ENCODE measurements at regions not wholly inside any gene's neighbourhood (a gene's known extent, or its start where the extent isn't known, plus 50 kb on each side); places are given as distances from the start of the nearest gene placed in this dataset.
"Not testable (repeated sequence)": the region's sequence is repeated elsewhere in the genome, so short reads cannot be mapped to it uniquely, and the experiment has no call there.

DNA sequence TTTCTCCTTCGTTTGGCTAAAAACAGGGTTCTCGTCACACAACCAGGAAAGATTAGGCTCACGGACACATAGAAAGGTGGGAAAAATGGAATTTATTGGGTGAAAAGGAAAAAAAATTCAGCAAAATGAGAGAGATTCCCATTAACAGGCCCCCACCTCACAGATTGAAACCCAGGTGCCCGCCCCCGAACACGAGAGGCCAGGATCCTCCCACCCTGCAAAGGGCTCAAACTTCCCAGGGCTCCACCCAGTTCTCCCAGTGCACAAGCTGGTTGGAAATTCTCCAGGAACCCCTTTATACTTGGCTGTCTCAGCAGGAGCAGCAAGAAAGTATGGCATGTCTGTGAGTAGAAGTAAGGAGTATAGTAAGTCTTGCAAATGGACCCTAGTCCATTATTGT, 499.7 kb downstream of the RWDD3 start:
- no peaks in the 10 kb centered on the region for H3K36me3 Mint-ChIP-seq
- peaks cover 19% of the 10 kb centered on the region for H3K9me3 Mint-ChIP-seq
- H3K4me3 Mint-ChIP-seq: no peak overlapping the region
- H3K27me3 Mint-ChIP-seq: no peaks in the 10 kb centered on the region
- no peaks in the 10 kb centered on the region for H3K4me1 Mint-ChIP-seq
- H3K27ac Mint-ChIP-seq: no peak overlapping the region

DNA sequence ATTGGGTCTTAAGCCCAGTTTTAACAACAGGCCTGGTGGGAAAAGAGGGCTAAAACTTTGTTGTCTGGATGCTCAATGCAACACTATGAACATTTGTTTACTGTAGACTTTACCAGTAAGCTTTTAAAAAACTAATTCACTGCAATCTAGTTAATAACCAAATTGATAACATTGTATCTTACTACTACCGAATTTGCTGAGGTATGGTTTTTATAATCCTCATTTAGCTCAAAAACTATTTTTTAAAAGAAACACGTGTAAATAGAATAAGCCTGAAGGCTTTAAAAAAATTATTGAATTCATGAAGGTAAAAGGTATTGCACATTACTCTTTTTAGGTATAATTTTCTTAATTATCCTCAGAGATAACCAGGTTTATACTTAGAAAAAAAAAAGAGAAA, 500.6 kb downstream of the RWDD3 start:
- Mint-ChIP-seq H3K4me1 (no peaks in the 10 kb centered on the region), H3K27ac (no peak overlapping the region), H3K27me3 (no peaks in the 10 kb centered on the region), H3K36me3 (no peaks in the 10 kb centered on the region), H3K9me3 (peaks cover 19% of the 10 kb centered on the region), H3K4me3 (no peak overlapping the region)

- no peak overlapping the region for H3K27ac Mint-ChIP-seq
- no peaks in the 10 kb centered on the region for H3K27me3 Mint-ChIP-seq
- H3K4me3 Mint-ChIP-seq: no peak overlapping the region
- no peaks in the 10 kb centered on the region for H3K9me3 Mint-ChIP-seq
- no peaks in the 10 kb centered on the region for H3K4me1 Mint-ChIP-seq
- no peaks in the 10 kb centered on the region for H3K36me3 Mint-ChIP-seq
Observed at GRCh38 chr1:95742591-95743089, 508.6 kb downstream of the RWDD3 start.

GRCh38 chr1:95744731-95745130, 510.7 kb downstream of the RWDD3 start:
- Mint-ChIP-seq H3K36me3 (no peaks in the 10 kb centered on the region), H3K9me3 (no peaks in the 10 kb centered on the region), H3K4me3 (no peak overlapping the region), H3K4me1 (no peaks in the 10 kb centered on the region), H3K27me3 (no peaks in the 10 kb centered on the region), H3K27ac (no peak overlapping the region)

DNA sequence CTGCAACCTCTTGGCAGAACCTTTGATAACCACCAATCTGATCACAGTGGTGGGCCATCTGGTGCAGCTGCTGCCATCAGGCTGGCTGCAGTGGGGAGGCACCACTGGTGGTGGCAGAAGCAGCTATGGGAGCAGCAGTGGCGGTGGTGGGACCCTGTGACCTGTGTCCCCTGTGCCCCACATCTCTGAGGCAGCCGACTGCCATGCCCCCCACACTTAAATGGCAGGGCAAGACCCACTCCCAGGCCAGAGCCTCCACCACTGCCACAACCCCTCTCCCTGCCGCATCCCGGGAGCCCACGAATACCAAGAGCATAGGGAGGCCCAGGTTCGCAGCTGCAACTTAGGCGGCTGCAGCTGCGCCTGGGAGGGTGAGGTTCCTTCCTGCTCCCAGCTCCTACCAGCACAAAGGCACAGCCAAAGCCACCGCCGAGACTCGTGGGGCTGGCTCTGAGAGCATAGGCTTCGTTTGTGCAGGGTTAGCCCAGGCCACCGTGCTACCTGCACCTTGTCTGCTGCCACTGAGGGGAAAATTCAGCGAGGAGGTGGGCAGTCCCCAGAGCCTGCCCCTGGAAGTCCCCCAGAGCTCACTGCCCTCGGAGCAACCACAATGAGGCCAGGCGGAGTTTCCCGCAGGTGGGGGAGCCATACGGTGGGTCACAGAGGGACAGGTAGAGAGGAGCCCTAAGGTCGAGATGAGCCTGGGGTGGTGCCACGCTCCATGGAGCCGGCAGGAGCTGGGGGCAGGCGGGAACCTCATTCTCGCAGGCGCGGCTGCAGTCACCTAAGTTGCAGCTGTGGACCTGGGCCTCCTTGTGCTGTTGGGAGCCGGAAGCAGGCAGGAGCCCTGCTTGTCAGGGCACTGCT, 518.7 kb downstream of the RWDD3 start:
- H3K27ac Mint-ChIP-seq: no peak overlapping the region
- no peak overlapping the region for H3K4me3 Mint-ChIP-seq
- H3K36me3 Mint-ChIP-seq: peaks cover 2% of the 10 kb centered on the region
- no peaks in the 10 kb centered on the region for H3K27me3 Mint-ChIP-seq
- no peaks in the 10 kb centered on the region for H3K4me1 Mint-ChIP-seq
- peaks cover 14% of the 10 kb centered on the region for H3K9me3 Mint-ChIP-seq

- no peaks in the 10 kb centered on the region for H3K4me1 Mint-ChIP-seq
- H3K4me3 Mint-ChIP-seq: no peak overlapping the region
- H3K36me3 Mint-ChIP-seq: peaks cover 2% of the 10 kb centered on the region
- peaks cover 14% of the 10 kb centered on the region for H3K9me3 Mint-ChIP-seq
- H3K27me3 Mint-ChIP-seq: no peaks in the 10 kb centered on the region
- H3K27ac Mint-ChIP-seq: no peak overlapping the region
Observed at GRCh38 chr1:95753382-95754016, 519.5 kb downstream of the RWDD3 start.

DNA sequence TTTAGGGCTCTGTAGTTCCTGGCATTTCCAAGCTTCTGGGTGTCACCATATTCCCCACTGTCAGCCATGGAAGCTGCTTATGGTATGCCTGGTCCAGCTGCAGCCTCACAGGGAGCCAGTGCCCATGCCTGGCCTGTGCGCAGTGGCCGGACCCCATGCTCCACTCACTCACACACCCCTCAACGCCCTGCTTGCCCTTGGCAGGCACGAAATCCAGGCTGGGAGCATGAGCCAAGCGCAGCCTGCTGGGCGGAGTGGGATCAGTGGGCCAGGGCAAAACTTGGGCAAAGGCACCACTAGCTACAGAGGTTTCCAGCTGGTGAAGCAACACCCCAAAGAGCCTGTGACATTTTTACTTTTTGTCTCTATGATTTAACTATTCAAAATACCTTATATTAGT, 520.4 kb downstream of the RWDD3 start:
- no peaks in the 10 kb centered on the region for H3K4me1 Mint-ChIP-seq
- peaks cover 14% of the 10 kb centered on the region for H3K9me3 Mint-ChIP-seq
- no peak overlapping the region for H3K4me3 Mint-ChIP-seq
- H3K27ac Mint-ChIP-seq: no peak overlapping the region
- no peaks in the 10 kb centered on the region for H3K27me3 Mint-ChIP-seq
- peaks cover 2% of the 10 kb centered on the region for H3K36me3 Mint-ChIP-seq

- no peak overlapping the region for H3K27ac Mint-ChIP-seq
- H3K4me3 Mint-ChIP-seq: no peak overlapping the region
- no peaks in the 10 kb centered on the region for H3K36me3 Mint-ChIP-seq
- H3K4me1 Mint-ChIP-seq: no peaks in the 10 kb centered on the region
- no peaks in the 10 kb centered on the region for H3K27me3 Mint-ChIP-seq
- H3K9me3 Mint-ChIP-seq: peaks cover 6% of the 10 kb centered on the region
Observed at GRCh38 chr1:95766036-95766435, 532.0 kb downstream of the RWDD3 start.

GRCh38 chr1:95770581-95770980, 536.6 kb downstream of the RWDD3 start:
- no peak overlapping the region for H3K27ac Mint-ChIP-seq
- no peaks in the 10 kb centered on the region for H3K4me1 Mint-ChIP-seq
- no peaks in the 10 kb centered on the region for H3K27me3 Mint-ChIP-seq
- H3K36me3 Mint-ChIP-seq: no peaks in the 10 kb centered on the region
- peaks cover 5% of the 10 kb centered on the region for H3K9me3 Mint-ChIP-seq
- H3K4me3 Mint-ChIP-seq: no peak overlapping the region

GRCh38 chr1:95778217-95778616, 544.2 kb downstream of the RWDD3 start:
- H3K9me3 Mint-ChIP-seq: no peaks in the 10 kb centered on the region
- H3K27me3 Mint-ChIP-seq: no peaks in the 10 kb centered on the region
- H3K36me3 Mint-ChIP-seq: no peaks in the 10 kb centered on the region
- no peaks in the 10 kb centered on the region for H3K4me1 Mint-ChIP-seq
- H3K27ac Mint-ChIP-seq: no peak overlapping the region
- H3K4me3 Mint-ChIP-seq: no peak overlapping the region

DNA sequence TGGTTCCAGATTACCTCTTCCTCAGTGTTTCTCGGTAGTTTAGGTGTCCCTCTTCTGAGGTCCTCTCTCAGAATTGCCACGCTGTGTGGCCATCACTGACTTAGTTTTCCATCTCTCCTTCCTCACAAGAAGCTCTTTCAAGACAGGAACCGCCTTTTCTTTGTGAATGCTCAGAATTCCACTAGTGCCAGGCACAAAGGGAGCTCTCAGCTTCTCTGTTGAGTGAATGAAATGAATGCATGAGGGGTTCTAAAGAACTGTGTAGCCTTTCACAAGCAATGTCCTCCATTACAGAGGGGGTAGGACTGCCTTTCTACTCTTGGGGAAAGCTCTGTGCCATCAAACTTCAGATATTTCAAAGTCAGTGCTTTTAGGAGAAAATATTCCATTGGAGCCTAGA, 546.8 kb downstream of the RWDD3 start:
- Mint-ChIP-seq H3K27ac (no peak overlapping the region), H3K27me3 (no peaks in the 10 kb centered on the region), H3K4me1 (no peaks in the 10 kb centered on the region), H3K9me3 (no peaks in the 10 kb centered on the region), H3K36me3 (no peaks in the 10 kb centered on the region), H3K4me3 (no peak overlapping the region)

- H3K4me3 Mint-ChIP-seq: no peak overlapping the region
- no peaks in the 10 kb centered on the region for H3K4me1 Mint-ChIP-seq
- no peaks in the 10 kb centered on the region for H3K27me3 Mint-ChIP-seq
- no peaks in the 10 kb centered on the region for H3K9me3 Mint-ChIP-seq
- H3K27ac Mint-ChIP-seq: no peak overlapping the region
- no peaks in the 10 kb centered on the region for H3K36me3 Mint-ChIP-seq
Observed at GRCh38 chr1:95790136-95790535, 556.1 kb downstream of the RWDD3 start.

- no peaks in the 10 kb centered on the region for H3K27me3 Mint-ChIP-seq
- no peak overlapping the region for H3K27ac Mint-ChIP-seq
- no peaks in the 10 kb centered on the region for H3K36me3 Mint-ChIP-seq
- H3K4me1 Mint-ChIP-seq: no peaks in the 10 kb centered on the region
- no peak overlapping the region for H3K4me3 Mint-ChIP-seq
- H3K9me3 Mint-ChIP-seq: peaks cover 5% of the 10 kb centered on the region
Observed at GRCh38 chr1:95793893-95794292, 559.9 kb downstream of the RWDD3 start.

DNA sequence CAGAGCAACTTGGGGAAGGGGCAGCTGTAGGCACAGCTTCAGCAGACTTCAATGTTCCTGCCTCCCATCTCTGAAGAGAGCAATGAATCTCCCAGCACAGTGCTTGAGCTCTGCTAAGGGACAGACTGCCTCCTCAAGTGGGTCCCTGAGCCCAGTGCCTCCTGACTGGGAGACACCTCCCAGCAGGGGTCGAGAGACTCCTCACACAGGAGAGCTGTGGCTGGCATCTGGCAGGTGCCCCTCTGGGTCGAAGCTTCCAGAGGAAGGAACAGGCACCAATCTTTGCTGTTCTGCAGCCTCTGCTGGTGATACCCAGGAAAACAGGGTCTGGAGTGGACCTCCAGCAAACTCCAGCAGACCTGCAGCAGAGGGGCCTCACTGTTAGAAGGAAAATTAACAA, 563.8 kb downstream of the RWDD3 start:
- not testable (repeated sequence) for H3K36me3 Mint-ChIP-seq, H3K27me3 Mint-ChIP-seq, H3K27ac Mint-ChIP-seq, H3K4me1 Mint-ChIP-seq, H3K9me3 Mint-ChIP-seq, H3K4me3 Mint-ChIP-seq

- Mint-ChIP-seq H3K36me3 (no peaks in the 10 kb centered on the region), H3K4me3 (no peak overlapping the region), H3K4me1 (no peaks in the 10 kb centered on the region), H3K9me3 (peaks cover 5% of the 10 kb centered on the region), H3K27me3 (no peaks in the 10 kb centered on the region), H3K27ac (no peak overlapping the region)
Observed at GRCh38 chr1:95806171-95806570, 572.2 kb downstream of the RWDD3 start.

GRCh38 chr1:95809391-95809790, 575.4 kb downstream of the RWDD3 start:
- H3K4me3 Mint-ChIP-seq: no peak overlapping the region
- peaks cover 5% of the 10 kb centered on the region for H3K9me3 Mint-ChIP-seq
- no peaks in the 10 kb centered on the region for H3K36me3 Mint-ChIP-seq
- H3K4me1 Mint-ChIP-seq: no peaks in the 10 kb centered on the region
- H3K27ac Mint-ChIP-seq: no peak overlapping the region
- H3K27me3 Mint-ChIP-seq: no peaks in the 10 kb centered on the region
